Inferior parietal cortex (tissue), 1 donor: ENCODE measurements at regions not wholly inside any gene's neighbourhood (a gene's known extent, or its start where the extent isn't known, plus 50 kb on each side); places are given as distances from the start of the nearest gene placed in this dataset.
"Not testable (repeated sequence)": the region's sequence is repeated elsewhere in the genome, so short reads cannot be mapped to it uniquely, and the experiment has no call there.

Experiments
- DNase-seq: peaks from one replicate; pipeline ENCODE4 v3.0.0-alpha.2; 2016; ENCODE audit errors: extremely low spot score

GRCh38 chr2:106292627-106293026 is 98.5 kb upstream of the UXS1 start:
- DNase-seq = no peak

- DNase-seq = no peak
Observed at GRCh38 chr2:106288873-106289272, 94.8 kb upstream of the UXS1 start.

GRCh38 chr2:106285237-106285829 is 91.2 kb upstream of the UXS1 start:
- DNase-seq = no peak

GRCh38 chr2:106284691-106285202 is 90.6 kb upstream of the UXS1 start:
- no peak for DNase-seq

GRCh38 chr2:106284255-106284654 is 90.2 kb upstream of the UXS1 start:
- DNase-seq = no peak

GRCh38 chr2:106283228-106284152 is 89.4 kb upstream of the UXS1 start:
- not testable (repeated sequence) for DNase-seq

GRCh38 chr2:106282462-106283170 is 88.5 kb upstream of the UXS1 start:
- no peak for DNase-seq

- DNase-seq = not testable (repeated sequence)
Observed at GRCh38 chr2:106281907-106282430, 87.9 kb upstream of the UXS1 start.

- no peak for DNase-seq
Observed at GRCh38 chr2:106280722-106281446, 86.8 kb upstream of the UXS1 start.

- DNase-seq = no peak
Observed at GRCh38 chr2:106280224-106280623, 86.1 kb upstream of the UXS1 start.

- DNase-seq = no peak
Observed at GRCh38 chr2:106278112-106278876, 84.2 kb upstream of the UXS1 start.

- no peak for DNase-seq
Observed at GRCh38 chr2:106277426-106277825, 83.3 kb upstream of the UXS1 start.

GRCh38 chr2:106275971-106276370 is 81.9 kb upstream of the UXS1 start:
- no peak for DNase-seq

- DNase-seq = no peak
Observed at GRCh38 chr2:106274668-106275067, 80.6 kb upstream of the UXS1 start.

- DNase-seq = no peak
Observed at GRCh38 chr2:106272216-106272807, 78.2 kb upstream of the UXS1 start.

GRCh38 chr2:106270471-106270891 is 76.4 kb upstream of the UXS1 start:
- DNase-seq = no peak

GRCh38 chr2:106269591-106270291 is 75.6 kb upstream of the UXS1 start:
- DNase-seq = no peak

- no peak for DNase-seq
Observed at GRCh38 chr2:106267997-106268396, 73.9 kb upstream of the UXS1 start.

GRCh38 chr2:106261871-106262321 is 67.8 kb upstream of the UXS1 start:
- DNase-seq = no peak
